Breast epithelium (tissue), 4 donors: ENCODE measurements at regions not wholly inside any gene's neighbourhood (a gene's known extent, or its start where the extent isn't known, plus 50 kb on each side); places are given as distances from the start of the nearest gene placed in this dataset.
"Not testable (repeated sequence)": the region's sequence is repeated elsewhere in the genome, so short reads cannot be mapped to it uniquely, and the experiment has no call there.

ENCODE experiments used
- DNase-seq, 2 donors: peaks; one replicate each; pipeline ENCODE4 v3.0.0-alpha.2; 2019; ENCODE audit warnings: low spot score in 2 of 2
- H3K27ac ChIP-seq, 2 donors: fragments of 200-600 bp; sonication (generic) in 1 of 2; one replicate each; pipeline ENCODE4 v1.5.1; 2016 to 2019; ENCODE audit warnings: mild to moderate bottlenecking in 1 of 2
- H3K27me3 ChIP-seq, 2 donors: fragments of 200-600 bp; sonication (generic) in 1 of 2; one replicate each; pipeline versions ENCODE4 v1.5.1 to v1.6.0; 2017 to 2019; ENCODE audit warnings: control low read depth in 1 of 2, mild to moderate bottlenecking in 1 of 2
- H3K36me3 ChIP-seq: fragments of 200-600 bp; one replicate; pipeline ENCODE4 v1.5.1; 2019
- H3K4me1 ChIP-seq, 2 donors: fragments of 200-600 bp; sonication (generic); one replicate each; pipeline ENCODE4 v1.5.1; 2016 to 2019; ENCODE audit warnings: control low read depth in 1 of 2
- H3K4me3 ChIP-seq, 3 donors: fragments of 200-600 bp; sonication (generic); 1 replicate in 2 of 3; 2 replicates in 1 of 3; pipeline ENCODE4 v1.5.1; 2016 to 2019; ENCODE audit warnings: mild to moderate bottlenecking in 3 of 3, moderate library complexity in 2 of 3
- H3K9me3 ChIP-seq, 2 donors: fragments of 200-600 bp; sonication (generic) in 1 of 2; one replicate each; pipeline ENCODE4 v1.5.1; 2016 to 2019; ENCODE audit warnings: control low read depth in 1 of 2
- CTCF ChIP-seq, 3 donors: fragments of 450-650 bp; IDR thresholded peaks; one replicate each; pipeline ENCODE4 v1.5.1; 2016 to 2017; ENCODE audit warnings: antibody characterized with exemption in 3 of 3, mild to moderate bottlenecking in 3 of 3, moderate library complexity in 3 of 3
- POLR2A ChIP-seq: fragments of 450-650 bp; IDR thresholded peaks from one replicate; pipeline ENCODE4 v1.6.1; 2016; ENCODE audit warnings: antibody characterized with exemption, mild to moderate bottlenecking, moderate library complexity
- POLR2AphosphoS5 ChIP-seq, 3 donors: sonication (generic); formaldehyde crosslinking; IDR thresholded peaks; one replicate each; pipeline ENCODE4 v1.6.1; 2017; ENCODE audit warnings: antibody characterized with exemption in 3 of 3
- intact Hi-C: fragments of 100-400 bp; cut with DNase I; formaldehyde crosslinking; loops from one replicate; pipeline ENCODE4 v1.15.1; 2023; ENCODE audit warnings: low total_unique reads

GRCh38 chr3:118536764-118537163 is 497.9 kb downstream of the IGSF11 start:
- Histone ChIP-seq H3K27ac (no peak overlapping the region), H3K4me1 (no peaks in the 10 kb centered on the region), H3K27me3 (no peaks in the 10 kb centered on the region), H3K9me3 (no peaks in the 10 kb centered on the region), H3K4me3 (no peak overlapping the region), H3K36me3 (no peaks in the 10 kb centered on the region)
- intact Hi-C loops: no loop called here
- DNase-seq: no peak
- TF ChIP-seq POLR2AphosphoS5 (IDR thresholded peaks at IDR 0.05) (no peak), POLR2A (no peak), CTCF (IDR thresholded peaks at IDR 0.05) (no peak)

GRCh38 chr3:118537454-118537853 is 497.2 kb downstream of the IGSF11 start:
- Histone ChIP-seq H3K4me1 (no peaks in the 10 kb centered on the region), H3K27me3 (no peaks in the 10 kb centered on the region), H3K36me3 (no peaks in the 10 kb centered on the region), H3K27ac (no peak overlapping the region), H3K4me3 (no peak overlapping the region), H3K9me3 (no peaks in the 10 kb centered on the region)
- DNase-seq: no peak
- no peak for TF ChIP-seq CTCF (IDR thresholded peaks at IDR 0.05)
- no peak for TF ChIP-seq POLR2AphosphoS5 (IDR thresholded peaks at IDR 0.05)
- intact Hi-C loops: no loop called here

- Histone ChIP-seq H3K4me1 (no peaks in the 10 kb centered on the region), H3K9me3 (no peaks in the 10 kb centered on the region), H3K36me3 (no peaks in the 10 kb centered on the region), H3K4me3 (no peak overlapping the region), H3K27ac (no peak overlapping the region), H3K27me3 (no peaks in the 10 kb centered on the region)
- intact Hi-C loops: no loop called here
- DNase-seq: no peak
- TF ChIP-seq CTCF (IDR thresholded peaks at IDR 0.05) (no peak), POLR2AphosphoS5 (IDR thresholded peaks at IDR 0.05) (no peak), POLR2A (no peak)
Measured at GRCh38 chr3:118538187-118538586, 496.5 kb downstream of the IGSF11 start.

DNA sequence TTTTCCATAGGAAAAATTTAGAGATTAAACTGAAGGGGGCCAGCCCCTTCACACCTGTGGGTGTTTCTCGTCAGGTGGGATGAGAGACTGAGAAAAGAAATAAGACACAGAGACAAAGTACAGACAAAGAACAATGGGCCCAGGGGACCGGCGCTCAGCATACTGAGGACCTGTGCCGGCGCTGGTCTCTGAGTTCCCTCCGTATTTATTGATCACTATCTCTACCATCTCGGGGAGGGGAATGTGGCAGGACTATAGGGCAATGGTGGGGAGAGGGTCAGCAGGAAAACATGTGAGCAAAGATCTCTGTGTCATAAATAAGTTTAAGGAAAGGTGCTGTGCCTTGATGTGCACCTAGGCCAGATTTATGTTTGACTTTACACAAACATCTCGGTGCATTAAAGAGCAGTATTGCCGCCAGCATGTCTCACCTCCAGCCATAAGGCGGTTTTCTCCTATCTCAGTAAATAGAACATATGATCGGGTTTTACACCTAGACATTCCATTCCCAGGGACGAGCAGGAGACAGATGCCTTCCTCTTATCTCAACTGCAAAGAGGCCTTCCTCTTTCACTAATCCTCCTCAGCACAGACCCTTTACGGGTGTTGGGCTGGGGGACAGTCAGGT is 494.7 kb downstream of the IGSF11 start:
- H3K27ac ChIP-seq, H3K9me3 ChIP-seq, H3K27me3 ChIP-seq, intact Hi-C loops, H3K4me3 ChIP-seq, DNase-seq, H3K4me1 ChIP-seq, H3K36me3 ChIP-seq: not testable (repeated sequence)

DNA sequence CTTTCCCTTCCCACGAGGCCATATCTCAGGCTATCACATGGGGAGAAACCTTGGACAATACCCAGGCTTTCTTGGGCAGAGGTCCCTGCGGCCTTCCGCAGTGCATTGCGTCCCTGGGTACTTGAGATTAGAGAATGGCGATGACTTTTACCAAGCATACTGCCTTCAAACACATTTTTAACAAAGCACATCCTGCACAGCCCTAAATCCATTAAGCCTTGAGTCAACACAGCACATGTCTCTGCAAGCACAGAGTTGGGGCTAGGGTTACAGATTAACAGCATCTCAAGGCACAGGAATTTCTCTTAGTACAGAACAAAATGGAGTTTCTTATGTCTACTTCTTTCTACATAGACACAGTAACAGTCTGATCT is 494.2 kb downstream of the IGSF11 start:
- H3K4me3 ChIP-seq, intact Hi-C loops, H3K27ac ChIP-seq, H3K36me3 ChIP-seq, H3K27me3 ChIP-seq, H3K4me1 ChIP-seq, DNase-seq, H3K9me3 ChIP-seq: not testable (repeated sequence)

- DNase-seq: no peak
- no peak overlapping the region for H3K27ac ChIP-seq
- H3K4me1 ChIP-seq: no peaks in the 10 kb centered on the region
- H3K4me3 ChIP-seq: no peak overlapping the region
- no peak for TF ChIP-seq POLR2AphosphoS5 (IDR thresholded peaks at IDR 0.05)
- TF ChIP-seq POLR2A: no peak
- TF ChIP-seq CTCF (IDR thresholded peaks at IDR 0.05): no peak
- no peaks in the 10 kb centered on the region for H3K27me3 ChIP-seq
- H3K9me3 ChIP-seq: no peaks in the 10 kb centered on the region
- H3K36me3 ChIP-seq: no peaks in the 10 kb centered on the region
- intact Hi-C loops: no loop called here
Measured at GRCh38 chr3:118540826-118541225, 493.8 kb downstream of the IGSF11 start.
